ACC112 (cell line): ENCODE measurements at regions not wholly inside any gene's neighbourhood (a gene's known extent, or its start where the extent isn't known, plus 50 kb on each side); places are given as distances from the start of the nearest gene placed in this dataset.
"Not testable (repeated sequence)": the region's sequence is repeated elsewhere in the genome, so short reads cannot be mapped to it uniquely, and the experiment has no call there.

Source experiments
- H2AFZ ChIP-seq: fragments of 200-600 bp; sonication (generic); one replicate; pipeline ENCODE4 v1.6.0; 2017; ENCODE audit warnings: antibody characterized with exemption, low read length; ENCODE audit not compliant: unreplicated experiment
- H3K27ac ChIP-seq: fragments of 200-600 bp; sonication (generic); 2 replicates; pipeline ENCODE4 v1.5.1; 2014; ENCODE audit warnings: low read depth, mild to moderate bottlenecking, antibody characterized with exemption, low read length, moderate library complexity
- H3K27me3 ChIP-seq: fragments of 200-600 bp; sonication (generic); 2 replicates; pipeline ENCODE4 v1.6.1; 2014; ENCODE audit warnings: mild to moderate bottlenecking, antibody characterized with exemption, low read length, moderate library complexity, mixed read lengths; ENCODE audit not compliant: insufficient read depth
- H3K36me3 ChIP-seq: fragments of 200-600 bp; sonication (generic); 2 replicates; pipeline ENCODE4 v1.6.1; 2016; ENCODE audit warnings: mild to moderate bottlenecking, antibody characterized with exemption, low read length, moderate library complexity, mixed read lengths; ENCODE audit not compliant: insufficient read depth
- H3K4me1 ChIP-seq: fragments of 200-600 bp; sonication (generic); one replicate; pipeline ENCODE4 v1.6.1; 2016; ENCODE audit warnings: low read length, mixed read lengths; ENCODE audit not compliant: insufficient read depth, unreplicated experiment, control insufficient read depth
- H3K4me3 ChIP-seq: fragments of 200-600 bp; sonication (generic); 2 replicates; pipeline ENCODE4 v1.5.1; 2014; ENCODE audit warnings: mild to moderate bottlenecking, low read depth, low read length
- H3K79me2 ChIP-seq: fragments of 200-600 bp; sonication (generic); one replicate; pipeline ENCODE4 v1.6.0; 2016; ENCODE audit warnings: low read length; ENCODE audit not compliant: control insufficient read depth, unreplicated experiment, insufficient read depth

- Histone ChIP-seq H3K36me3 (no peaks in the 10 kb centered on the region), H3K4me1 (no peaks in the 10 kb centered on the region), H3K27me3 (no peaks in the 10 kb centered on the region), H3K79me2 (no peaks in the 10 kb centered on the region), H2AFZ (no peak overlapping the region), H3K27ac (no peak overlapping the region), H3K4me3 (no peak overlapping the region)
These were observed 860.1 kb downstream of the TBC1D22A start for GRCh38 chr22:47622541-47622940.

DNA sequence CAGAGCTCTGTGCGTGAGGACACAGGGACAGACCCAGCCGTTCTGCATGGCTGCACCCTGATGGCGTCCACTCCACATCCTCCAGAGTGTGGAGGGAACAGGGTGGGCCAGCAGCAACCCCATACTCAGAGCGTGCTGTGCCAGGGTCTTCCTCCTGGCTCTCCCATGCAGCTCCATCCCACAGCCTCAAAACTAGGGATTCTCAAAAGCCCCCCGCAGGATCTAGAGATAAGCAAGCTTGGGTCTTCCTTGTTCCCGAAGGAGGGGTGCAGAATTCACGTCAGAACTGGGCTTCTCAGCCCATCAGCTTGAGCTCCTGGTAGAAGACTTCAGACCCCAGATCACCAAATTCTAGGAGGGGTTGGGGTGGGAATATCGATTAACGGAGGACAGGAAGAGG, 858.8 kb downstream of the TBC1D22A start:
- H2AFZ ChIP-seq = no peak overlapping the region
- no peak overlapping the region for H3K4me3 ChIP-seq
- H3K27ac ChIP-seq = no peak overlapping the region
- H3K36me3 ChIP-seq = no peaks in the 10 kb centered on the region
- H3K79me2 ChIP-seq = no peaks in the 10 kb centered on the region
- no peaks in the 10 kb centered on the region for H3K27me3 ChIP-seq
- H3K4me1 ChIP-seq = no peaks in the 10 kb centered on the region

GRCh38 chr22:47620391-47620790, 857.9 kb downstream of the TBC1D22A start:
- H3K27ac ChIP-seq = no peak overlapping the region
- no peaks in the 10 kb centered on the region for H3K4me1 ChIP-seq
- H2AFZ ChIP-seq = no peak overlapping the region
- H3K36me3 ChIP-seq = no peaks in the 10 kb centered on the region
- H3K4me3 ChIP-seq = no peak overlapping the region
- no peaks in the 10 kb centered on the region for H3K27me3 ChIP-seq
- H3K79me2 ChIP-seq = no peaks in the 10 kb centered on the region

- Histone ChIP-seq H3K27me3 (no peaks in the 10 kb centered on the region), H2AFZ (no peak overlapping the region), H3K4me1 (no peaks in the 10 kb centered on the region), H3K27ac (no peak overlapping the region), H3K4me3 (no peak overlapping the region), H3K79me2 (no peaks in the 10 kb centered on the region), H3K36me3 (no peaks in the 10 kb centered on the region)
These were observed 857.2 kb downstream of the TBC1D22A start for GRCh38 chr22:47619631-47620030.

DNA sequence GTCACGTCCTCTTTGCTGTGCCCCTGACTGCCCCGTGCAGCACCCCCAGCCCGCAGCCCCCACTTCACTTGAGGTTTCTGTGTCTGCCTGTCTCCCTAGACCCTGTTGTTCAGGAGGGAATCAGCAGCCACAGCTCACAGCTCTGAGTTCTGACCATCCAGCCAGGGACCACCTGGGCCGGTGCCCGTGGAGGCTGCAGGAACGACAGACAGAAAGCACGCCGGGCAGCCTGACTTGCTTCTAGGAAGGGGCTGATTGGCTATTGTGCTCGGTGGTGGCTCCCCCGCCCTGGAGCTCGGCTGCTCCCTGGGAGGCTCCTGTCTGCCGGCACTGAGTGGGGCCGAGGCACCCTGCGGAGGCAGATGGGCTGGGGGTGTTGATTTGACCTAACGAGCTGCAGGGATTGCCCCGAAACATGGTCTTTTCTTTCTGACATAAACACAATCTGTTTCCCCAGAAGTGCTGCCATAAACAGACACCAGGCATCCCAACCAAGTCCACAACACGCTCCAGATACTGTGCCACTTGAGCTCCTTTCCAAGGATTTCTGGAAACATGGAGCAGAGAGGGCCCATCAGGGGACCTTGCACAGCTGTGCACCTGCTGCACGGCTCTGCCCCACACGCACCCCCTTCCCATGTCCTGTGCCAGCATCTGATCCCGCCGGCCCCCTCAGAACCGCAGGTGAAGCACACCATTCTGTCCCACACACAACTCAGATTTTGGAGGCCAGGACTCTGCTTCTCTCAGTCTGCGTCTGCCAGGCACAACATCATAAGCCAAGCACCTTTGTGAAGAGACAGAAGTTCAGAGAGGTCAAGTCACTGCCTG, 855.9 kb downstream of the TBC1D22A start:
- Histone ChIP-seq H2AFZ (no peak overlapping the region), H3K4me1 (no peaks in the 10 kb centered on the region), H3K79me2 (no peaks in the 10 kb centered on the region), H3K27me3 (no peaks in the 10 kb centered on the region), H3K4me3 (no peak overlapping the region), H3K27ac (no peak overlapping the region), H3K36me3 (no peaks in the 10 kb centered on the region)

DNA sequence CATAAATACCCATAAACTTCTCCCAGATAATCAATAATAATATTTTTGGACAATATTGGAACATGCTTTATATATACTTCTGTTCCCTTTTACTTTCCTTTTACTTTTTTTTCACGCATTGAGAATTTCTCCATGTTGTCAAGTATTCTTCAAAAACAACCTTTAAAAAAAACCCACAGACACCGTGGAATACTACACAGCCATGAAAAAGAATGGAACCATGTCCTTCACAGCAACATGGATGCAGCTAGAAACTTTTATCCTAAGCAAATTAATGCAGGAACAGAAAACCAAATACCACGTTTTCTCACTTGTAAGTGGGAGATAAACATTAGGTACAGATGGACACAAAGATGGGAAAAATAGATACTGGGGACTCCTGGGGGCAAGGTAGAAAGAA, 854.7 kb downstream of the TBC1D22A start:
- H3K27me3 ChIP-seq = no peaks in the 10 kb centered on the region
- no peak overlapping the region for H3K27ac ChIP-seq
- no peak overlapping the region for H2AFZ ChIP-seq
- no peaks in the 10 kb centered on the region for H3K36me3 ChIP-seq
- H3K4me1 ChIP-seq = no peaks in the 10 kb centered on the region
- no peak overlapping the region for H3K4me3 ChIP-seq
- H3K79me2 ChIP-seq = no peaks in the 10 kb centered on the region

DNA sequence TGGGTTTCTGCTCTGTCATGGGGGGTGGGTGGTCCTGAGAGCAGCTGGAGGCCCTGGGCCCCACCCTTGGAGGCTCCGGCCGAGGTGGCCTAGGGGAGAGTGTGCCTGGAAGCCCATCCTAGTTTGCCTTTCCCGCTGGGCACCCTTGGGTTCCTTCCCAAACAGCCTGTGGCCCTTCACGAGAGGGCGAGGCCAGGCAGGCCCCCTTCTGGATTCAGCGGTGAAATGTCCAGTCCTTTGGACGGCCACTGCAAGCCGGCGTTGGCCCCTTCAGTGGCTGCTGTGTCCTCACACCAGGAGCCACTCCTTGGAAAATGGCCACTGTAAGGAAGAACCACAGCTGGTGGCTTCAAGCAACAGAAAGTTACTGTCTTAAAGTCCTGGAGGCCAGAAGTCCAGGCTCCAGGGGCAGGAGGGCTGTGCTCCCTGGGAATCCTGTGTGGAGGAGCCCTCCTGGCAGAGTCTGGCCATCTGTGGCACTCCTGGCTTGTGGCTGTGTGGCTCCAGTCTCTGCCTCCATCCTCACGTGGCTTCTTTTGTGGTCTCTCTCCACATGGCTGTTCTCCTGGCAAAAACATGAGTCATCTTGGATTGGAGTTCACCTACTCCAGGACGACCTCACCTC, 854.1 kb downstream of the TBC1D22A start:
- no peaks in the 10 kb centered on the region for H3K79me2 ChIP-seq
- H3K4me1 ChIP-seq = no peaks in the 10 kb centered on the region
- no peaks in the 10 kb centered on the region for H3K27me3 ChIP-seq
- no peak overlapping the region for H2AFZ ChIP-seq
- no peak overlapping the region for H3K27ac ChIP-seq
- H3K4me3 ChIP-seq = no peak overlapping the region
- H3K36me3 ChIP-seq = no peaks in the 10 kb centered on the region

DNA sequence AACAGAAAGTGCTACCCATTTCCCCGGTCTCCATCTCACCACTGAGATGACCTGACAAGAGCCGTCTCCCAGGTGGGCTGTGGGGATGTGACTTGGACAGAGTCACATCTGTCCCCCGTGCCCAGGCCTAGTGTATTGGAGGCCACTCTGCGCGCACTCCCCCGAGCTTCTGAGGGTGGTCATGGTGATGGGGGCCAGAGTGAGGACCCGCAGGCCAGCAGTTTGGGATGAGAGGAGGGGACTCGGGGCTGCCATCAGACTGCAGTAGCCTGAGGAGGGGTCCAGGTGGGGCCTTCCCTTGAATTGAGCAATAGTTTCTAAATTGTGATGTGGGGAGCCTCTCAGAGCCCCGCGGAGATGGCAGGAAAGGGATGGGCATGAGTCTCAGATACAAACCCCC, 852.6 kb downstream of the TBC1D22A start:
- Histone ChIP-seq H3K4me3 (no peak overlapping the region), H3K27ac (no peak overlapping the region), H3K36me3 (no peaks in the 10 kb centered on the region), H3K4me1 (no peaks in the 10 kb centered on the region), H2AFZ (no peak overlapping the region), H3K79me2 (no peaks in the 10 kb centered on the region), H3K27me3 (no peaks in the 10 kb centered on the region)

GRCh38 chr22:47613606-47614350, 851.3 kb downstream of the TBC1D22A start:
- Histone ChIP-seq H3K4me1 (no peaks in the 10 kb centered on the region), H3K36me3 (no peaks in the 10 kb centered on the region), H3K4me3 (no peak overlapping the region), H3K27ac (no peak overlapping the region), H2AFZ (no peak overlapping the region), H3K27me3 (no peaks in the 10 kb centered on the region), H3K79me2 (no peaks in the 10 kb centered on the region)

GRCh38 chr22:47613181-47613580, 850.7 kb downstream of the TBC1D22A start:
- H2AFZ ChIP-seq, H3K27ac ChIP-seq, H3K36me3 ChIP-seq, H3K4me1 ChIP-seq, H3K4me3 ChIP-seq, H3K79me2 ChIP-seq, H3K27me3 ChIP-seq: not testable (repeated sequence)
